Heart left ventricle (tissue), 16 donors: ENCODE measurements at regions not wholly inside any gene's neighbourhood (a gene's known extent, or its start where the extent isn't known, plus 50 kb on each side); places are given as distances from the start of the nearest gene placed in this dataset.

Source experiments
- ATAC-seq, 4 donors: fragments of 200-7000 bp; cut with Tn5 transposase; one replicate each; pipeline ENCODE4 v1.9.1; 2020 to 2022; ENCODE audit warnings: moderate library complexity in 4 of 4, mild to moderate bottlenecking in 3 of 4, moderate number of reproducible peaks in 1 of 4
- DNase-seq, 5 donors: peaks; one replicate each; pipeline ENCODE4 v3.0.0-alpha.2; 2020
- H3K27ac ChIP-seq, 12 donors: fragments of 200-600 bp; sonication (generic) in 4 of 12; one replicate each; pipeline versions ENCODE4 v1.5.0 to v1.8.0; 2016 to 2022; ENCODE audit warnings: mild to moderate bottlenecking in 2 of 12
- H3K27me3 ChIP-seq, 9 donors: fragments of 200-600 bp; sonication (generic) in 2 of 9; one replicate each; pipeline versions ENCODE4 v1.5.1 to v1.8.0; 2016 to 2022; ENCODE audit warnings: mild to moderate bottlenecking in 3 of 9
- H3K36me3 ChIP-seq, 9 donors: fragments of 200-600 bp; sonication (generic) in 2 of 9; one replicate each; pipeline versions ENCODE4 v1.5.0 to v1.8.0; 2018 to 2022; ENCODE audit warnings: mild to moderate bottlenecking in 2 of 9
- H3K4me1 ChIP-seq, 12 donors: fragments of 200-600 bp; sonication (generic) in 4 of 12; one replicate each; pipeline versions ENCODE4 v1.5.0 to v1.8.0; 2016 to 2022; ENCODE audit warnings: mild to moderate bottlenecking in 3 of 12
- H3K4me3 ChIP-seq, 12 donors: fragments of 200-600 bp; sonication (generic) in 4 of 12; one replicate each; pipeline versions ENCODE4 v1.5.0 to v1.8.0; 2017 to 2022; ENCODE audit warnings: mild to moderate bottlenecking in 9 of 12, moderate library complexity in 4 of 12
- H3K9me3 ChIP-seq, 12 donors: fragments of 200-600 bp; sonication (generic) in 4 of 12; one replicate each; pipeline versions ENCODE4 v1.5.0 to v1.8.0; 2016 to 2022; ENCODE audit warnings: mild to moderate bottlenecking in 1 of 12
- POLR2A ChIP-seq, 2 donors: fragments of 450-650 bp; IDR thresholded peaks; one replicate each; pipeline ENCODE4 v1.6.1; 2017; ENCODE audit warnings: antibody characterized with exemption in 2 of 2, mild to moderate bottlenecking in 2 of 2, moderate library complexity in 2 of 2
- WGBS, 4 donors: extraction: QIAGEN DNeasy Blood & Tissue Kit in 2 of 4; methylation state at CpG; one replicate each; pipeline versions ENCODE4 v1.1.5 to v1.1.7; 2013 to 2018; 5-methylcytosine and 5-hydroxymethylcytosine counted together
- intact Hi-C, 10 donors: fragments of 100-400 bp; cut with DNase I; formaldehyde crosslinking; loops; one replicate each; pipeline versions ENCODE4 v1.11.1 to v1.14.2; 2022
- TF ChIP-seq, protein P1 (sequence below), 12 donors: fragments of 200-600 bp; sonication (generic) in 4 of 12; IDR thresholded peaks; one replicate each; pipeline versions ENCODE4 v1.5.0 to v1.8.0; 2018 to 2022; ENCODE audit warnings: antibody characterized with exemption in 12 of 12, mild to moderate bottlenecking in 5 of 12
- donor health status: ischemic (EF 13 %, LVEDD 7.1; RV severe dilation, severe dysfunction).
- donor health status: healthy with polysubstance abuse.
- donor health status: DM: no; HTN: yes; CAD: no.
- donor health status: DM: no; HTN: no; CAD: no.
- donor health status: ischemic (EF 25% LVEDD 6.9; RV normal size, moderate dysfunction).
- donor health status: ischemic (EF 25% LVEDD 5.7; RV mildly dilated, moderate dysfunction).
- donor health status: healthy.
- donor health status: DM: yes; HTN: yes; CAD: no.
- donor health status: ischemic (EF 35%, LVEDD 5.7; RV mildly dilated, moderate dysfunction).
- donor health status: nonischemic (EF 11% LVEDD 7.7; RV severe dilation, severe dysfunction).
- donor health status: DM: yes; HTN: yes; CAD: no.
- donor health status: PGD.
- donor health status: ischemic (EF 29% LVEDD 5.4; RV normal size, mild dysfunction).
- donor health status: nonischemic (EF 23%, LVEDD 6.1; RV moderate dilation, normal function).

DNA sequence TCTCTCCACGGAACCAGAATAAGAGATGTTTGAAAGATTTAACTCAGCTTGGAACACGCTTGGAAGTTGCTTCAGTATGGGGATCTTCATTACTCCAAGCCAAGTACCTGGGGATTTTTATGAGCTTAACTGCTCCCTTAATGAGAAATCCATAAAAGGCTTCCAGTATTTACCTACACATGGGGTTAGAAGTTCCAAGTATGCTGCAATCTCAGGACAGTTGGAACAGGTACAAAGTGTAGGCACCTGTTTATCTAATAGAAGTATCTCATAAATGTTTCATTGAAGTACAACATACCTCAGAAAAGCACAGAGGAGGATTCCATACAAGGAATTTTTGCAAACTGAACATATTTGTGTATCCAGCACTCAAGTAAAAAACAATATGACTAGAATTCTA lies 161.6 kb upstream of the PIRT start:
- intact Hi-C loops: no loop called here

DNA sequence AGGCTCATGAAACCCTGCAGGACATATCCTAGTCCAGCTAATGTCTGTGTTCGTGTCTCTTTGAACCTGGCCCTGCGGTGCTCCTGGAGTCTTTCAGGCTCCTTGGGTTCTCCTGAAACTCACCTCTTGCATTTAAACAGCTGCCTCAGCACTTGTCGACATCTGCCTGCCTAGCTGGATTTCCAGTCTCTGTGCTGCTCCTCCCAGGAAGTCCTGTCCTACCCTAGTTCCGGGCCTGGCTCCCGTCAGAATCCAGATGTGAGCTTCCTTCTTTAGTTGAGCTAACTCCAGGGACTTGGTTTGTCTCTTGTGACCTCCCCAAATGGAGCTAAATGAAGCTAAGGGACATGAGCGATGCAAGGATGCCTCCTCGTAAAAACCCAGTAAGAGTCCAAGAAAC lies 155.2 kb upstream of the PIRT start:
- WGBS, 4 donors: 49 to 61% (median 57%) methylated on average over 7 of the region's 7 CpGs
- ATAC-seq: peak in 1 of 4 donors; percentile 73
- intact Hi-C loops: no loop called here

More for the DNA sequence above, 161.6 kb upstream of the PIRT start:
- 44 to 82% (median 74%) methylated on average over 2 of the region's 2 CpGs for WGBS, 4 donors
- Histone ChIP-seq H3K27ac (no peak overlapping the region), H3K27me3 (peaks cover 0 to 16% (median under 1%) of the 10 kb centered on the region in 9 donors), H3K4me3 (no peak overlapping the region), H3K9me3 (no peaks in the 10 kb centered on the region), H3K4me1 (no peaks in the 10 kb centered on the region), H3K36me3 (no peaks in the 10 kb centered on the region)
- no peak for DNase-seq
- TF ChIP-seq POLR2A (IDR thresholded peaks at IDR 0.05): no peak
- TF ChIP-seq, protein P1, sequence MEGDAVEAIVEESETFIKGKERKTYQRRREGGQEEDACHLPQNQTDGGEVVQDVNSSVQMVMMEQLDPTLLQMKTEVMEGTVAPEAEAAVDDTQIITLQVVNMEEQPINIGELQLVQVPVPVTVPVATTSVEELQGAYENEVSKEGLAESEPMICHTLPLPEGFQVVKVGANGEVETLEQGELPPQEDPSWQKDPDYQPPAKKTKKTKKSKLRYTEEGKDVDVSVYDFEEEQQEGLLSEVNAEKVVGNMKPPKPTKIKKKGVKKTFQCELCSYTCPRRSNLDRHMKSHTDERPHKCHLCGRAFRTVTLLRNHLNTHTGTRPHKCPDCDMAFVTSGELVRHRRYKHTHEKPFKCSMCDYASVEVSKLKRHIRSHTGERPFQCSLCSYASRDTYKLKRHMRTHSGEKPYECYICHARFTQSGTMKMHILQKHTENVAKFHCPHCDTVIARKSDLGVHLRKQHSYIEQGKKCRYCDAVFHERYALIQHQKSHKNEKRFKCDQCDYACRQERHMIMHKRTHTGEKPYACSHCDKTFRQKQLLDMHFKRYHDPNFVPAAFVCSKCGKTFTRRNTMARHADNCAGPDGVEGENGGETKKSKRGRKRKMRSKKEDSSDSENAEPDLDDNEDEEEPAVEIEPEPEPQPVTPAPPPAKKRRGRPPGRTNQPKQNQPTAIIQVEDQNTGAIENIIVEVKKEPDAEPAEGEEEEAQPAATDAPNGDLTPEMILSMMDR (IDR thresholded peaks at IDR 0.05): no peak
- ATAC-seq: no peak

DNA sequence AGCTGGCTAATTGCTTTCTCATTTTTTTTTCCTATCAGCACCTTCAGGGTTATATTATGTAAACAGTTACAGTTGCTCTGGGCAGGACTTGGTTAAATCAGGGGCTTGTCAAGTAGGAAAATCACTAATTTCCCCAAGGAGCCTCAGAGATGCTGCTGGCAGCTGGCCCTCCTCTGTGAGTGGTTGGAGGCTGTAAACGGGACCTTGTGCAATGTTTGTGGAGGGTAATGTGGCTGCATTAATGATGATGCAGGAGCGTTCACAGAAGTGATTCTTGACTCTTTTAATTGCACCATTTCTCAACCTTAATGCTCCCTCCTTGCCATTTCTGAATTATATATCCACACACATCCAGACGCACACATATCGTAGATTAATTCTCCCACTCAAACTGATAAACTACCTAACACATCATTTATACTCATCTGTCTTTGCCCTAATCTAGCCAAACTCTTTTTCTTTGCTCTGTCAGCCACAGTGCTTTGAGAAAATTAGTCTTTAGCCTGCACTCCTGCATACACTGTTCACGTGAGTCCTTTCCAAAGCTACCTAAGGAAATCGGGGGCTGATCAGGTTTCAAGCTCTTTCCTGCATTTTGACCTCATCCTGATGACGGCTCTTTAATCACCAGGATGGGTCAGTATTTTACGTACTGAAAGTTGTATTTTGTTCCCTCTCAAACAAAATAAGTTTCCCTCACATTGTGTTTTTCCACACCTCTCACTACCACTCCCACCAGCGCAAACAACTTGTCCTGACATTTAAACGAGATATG lies 154.4 kb upstream of the PIRT start:
- DNase-seq (no peak), ATAC-seq (peak in 1 of 4 donors; percentile 56)

More for the DNA sequence above, 155.2 kb upstream of the PIRT start:
- Histone ChIP-seq H3K4me1 (no peaks in the 10 kb centered on the region), H3K9me3 (no peaks in the 10 kb centered on the region), H3K4me3 (no peak overlapping the region), H3K27ac (no peak overlapping the region), H3K27me3 (peaks cover 0 to 12% (median 3%) of the 10 kb centered on the region in 9 donors), H3K36me3 (no peaks in the 10 kb centered on the region)
- TF ChIP-seq, protein P1 (IDR thresholded peaks at IDR 0.05): no peak
- peak in 3 of 5 donors; percentile 23 to 52 (median 36) for DNase-seq

DNA sequence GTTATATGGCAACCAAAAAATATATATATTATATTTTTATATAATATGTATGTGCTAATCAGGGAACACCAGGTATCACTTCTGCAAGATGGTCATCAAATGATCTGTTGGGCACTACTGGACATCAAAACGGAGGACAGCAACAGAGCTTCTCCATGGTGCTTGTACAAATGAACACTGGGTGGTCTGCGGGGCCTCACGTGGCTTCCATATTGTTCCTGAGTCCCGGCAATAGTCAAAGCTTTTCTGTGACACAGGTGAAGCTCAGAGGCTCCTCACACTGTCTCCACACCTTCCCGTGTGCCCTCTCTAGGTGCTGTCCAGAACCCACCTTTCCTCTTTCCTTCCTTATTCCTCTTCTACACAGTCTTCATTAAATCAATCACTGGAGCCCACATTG lies 149.9 kb upstream of the PIRT start:
- WGBS, 4 donors: 79 to 83% (median 80%) methylated on average over 5 of the region's 5 CpGs
- no peak for DNase-seq
- Histone ChIP-seq H3K36me3 (no peaks in the 10 kb centered on the region), H3K4me1 (no peaks in the 10 kb centered on the region), H3K27ac (no peak overlapping the region), H3K27me3 (peaks cover 0 to 4% (median 0%) of the 10 kb centered on the region in 9 donors), H3K4me3 (no peak overlapping the region), H3K9me3 (peaks cover 0 to 6% (median 0%) of the 10 kb centered on the region in 12 donors)
- intact Hi-C loops: loop anchor here in 1 of 10 donors (10.0 kb wide), 1 partner anchor 47 kb away; no protein-coding TSS in a partner anchor
- TF ChIP-seq POLR2A (IDR thresholded peaks at IDR 0.05): no peak
- TF ChIP-seq, protein P1 (IDR thresholded peaks at IDR 0.05): no peak
- ATAC-seq: no peak

More for the DNA sequence above, 154.4 kb upstream of the PIRT start:
- Histone ChIP-seq H3K27me3 (peaks cover 0 to 12% (median 3%) of the 10 kb centered on the region in 9 donors), H3K36me3 (no peaks in the 10 kb centered on the region), H3K4me1 (no peaks in the 10 kb centered on the region), H3K4me3 (no peak overlapping the region), H3K27ac (no peak overlapping the region), H3K9me3 (no peaks in the 10 kb centered on the region)
- TF ChIP-seq POLR2A (IDR thresholded peaks at IDR 0.05): no peak
- TF ChIP-seq, protein P1 (IDR thresholded peaks at IDR 0.05): no peak
- intact Hi-C loops: no loop called here
- WGBS, 4 donors: 31 to 35% (median 34%) methylated on average over 10 of the region's 10 CpGs
